ENCODE measurements at regions not wholly inside any gene's neighbourhood (a gene's known extent, or its start where the extent isn't known, plus 50 kb on each side); places are given as distances from the start of the nearest gene placed in this dataset.

DNA sequence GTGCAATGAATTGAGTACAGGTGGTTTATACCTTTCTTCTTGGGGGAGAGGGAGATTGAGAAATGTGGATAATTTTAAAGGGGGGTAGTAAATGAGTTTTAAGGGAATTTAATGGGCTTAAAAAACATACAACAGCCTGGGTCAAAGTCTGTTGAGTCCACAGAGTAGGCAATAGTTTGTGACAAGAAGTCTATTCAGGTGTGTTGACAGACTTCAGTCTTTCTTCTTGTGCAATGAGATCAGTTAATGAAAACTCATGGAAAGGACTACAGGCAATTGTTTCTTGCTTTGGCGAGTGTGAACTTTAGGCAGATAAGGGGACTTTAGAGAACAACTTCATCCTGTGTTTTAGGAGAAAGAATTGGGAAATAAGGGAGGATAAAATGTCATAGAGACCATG, 507.8 kb upstream of the CA10 start:
- no peak for DNase-seq (ENCODE audit: low read depth, low spot score)
- POLR2A ChIA-PET: no interaction called here
- 0 out of 2 replicates have a peak, but pooled peaks cover 3% of the 10 kb centered on the region for H3K9me3 ChIP-seq (ENCODE audit: control insufficient read depth, insufficient read depth, low read depth, low read length)
- no peak overlapping the region for H3K4me3 ChIP-seq (ENCODE audit: low read depth in 2 of 2, low read length in 2 of 2)
- CTCF ChIA-PET: no interaction called here
- intact Hi-C loops (cut with micrococcal nuclease; ENCODE audit: unreplicated experiment): no loop called here
- H3K36me3 ChIP-seq (ENCODE audit: control insufficient read depth, insufficient read depth, low read length): no peaks in the 10 kb centered on the region
- in situ Hi-C loops (cut with HindIII; ENCODE audit: low pct_unique_long_range_greater_than_20kb, low sequenced_read_pairs): no loop called here
- no peaks in the 10 kb centered on the region for H3K27me3 ChIP-seq (ENCODE audit: control insufficient read depth, insufficient read depth, low read length)
- H3K4me1 ChIP-seq (ENCODE audit: control insufficient read depth, insufficient read depth, low read length): no peaks in the 10 kb centered on the region
- ATAC-seq: no peak
- BruUV-seq (replicated peaks): no TSS peak
- TF ChIP-seq POLR2AphosphoS5 (IDR thresholded peaks at IDR 0.05; ENCODE audit: low read depth, low read length) (no peak), SIN3A (IDR thresholded peaks at IDR 0.05; ENCODE audit: borderline replicate concordance, insufficient read depth, low read depth, low read length) (no peak), TCF7L2 (IDR thresholded peaks at IDR 0.05; ENCODE audit: low read depth, low read length) (no peak)
- TF ChIP-seq, protein P1, sequence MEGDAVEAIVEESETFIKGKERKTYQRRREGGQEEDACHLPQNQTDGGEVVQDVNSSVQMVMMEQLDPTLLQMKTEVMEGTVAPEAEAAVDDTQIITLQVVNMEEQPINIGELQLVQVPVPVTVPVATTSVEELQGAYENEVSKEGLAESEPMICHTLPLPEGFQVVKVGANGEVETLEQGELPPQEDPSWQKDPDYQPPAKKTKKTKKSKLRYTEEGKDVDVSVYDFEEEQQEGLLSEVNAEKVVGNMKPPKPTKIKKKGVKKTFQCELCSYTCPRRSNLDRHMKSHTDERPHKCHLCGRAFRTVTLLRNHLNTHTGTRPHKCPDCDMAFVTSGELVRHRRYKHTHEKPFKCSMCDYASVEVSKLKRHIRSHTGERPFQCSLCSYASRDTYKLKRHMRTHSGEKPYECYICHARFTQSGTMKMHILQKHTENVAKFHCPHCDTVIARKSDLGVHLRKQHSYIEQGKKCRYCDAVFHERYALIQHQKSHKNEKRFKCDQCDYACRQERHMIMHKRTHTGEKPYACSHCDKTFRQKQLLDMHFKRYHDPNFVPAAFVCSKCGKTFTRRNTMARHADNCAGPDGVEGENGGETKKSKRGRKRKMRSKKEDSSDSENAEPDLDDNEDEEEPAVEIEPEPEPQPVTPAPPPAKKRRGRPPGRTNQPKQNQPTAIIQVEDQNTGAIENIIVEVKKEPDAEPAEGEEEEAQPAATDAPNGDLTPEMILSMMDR (IDR thresholded peaks at IDR 0.05): no peak
- TF ChIP-seq, protein P2, sequence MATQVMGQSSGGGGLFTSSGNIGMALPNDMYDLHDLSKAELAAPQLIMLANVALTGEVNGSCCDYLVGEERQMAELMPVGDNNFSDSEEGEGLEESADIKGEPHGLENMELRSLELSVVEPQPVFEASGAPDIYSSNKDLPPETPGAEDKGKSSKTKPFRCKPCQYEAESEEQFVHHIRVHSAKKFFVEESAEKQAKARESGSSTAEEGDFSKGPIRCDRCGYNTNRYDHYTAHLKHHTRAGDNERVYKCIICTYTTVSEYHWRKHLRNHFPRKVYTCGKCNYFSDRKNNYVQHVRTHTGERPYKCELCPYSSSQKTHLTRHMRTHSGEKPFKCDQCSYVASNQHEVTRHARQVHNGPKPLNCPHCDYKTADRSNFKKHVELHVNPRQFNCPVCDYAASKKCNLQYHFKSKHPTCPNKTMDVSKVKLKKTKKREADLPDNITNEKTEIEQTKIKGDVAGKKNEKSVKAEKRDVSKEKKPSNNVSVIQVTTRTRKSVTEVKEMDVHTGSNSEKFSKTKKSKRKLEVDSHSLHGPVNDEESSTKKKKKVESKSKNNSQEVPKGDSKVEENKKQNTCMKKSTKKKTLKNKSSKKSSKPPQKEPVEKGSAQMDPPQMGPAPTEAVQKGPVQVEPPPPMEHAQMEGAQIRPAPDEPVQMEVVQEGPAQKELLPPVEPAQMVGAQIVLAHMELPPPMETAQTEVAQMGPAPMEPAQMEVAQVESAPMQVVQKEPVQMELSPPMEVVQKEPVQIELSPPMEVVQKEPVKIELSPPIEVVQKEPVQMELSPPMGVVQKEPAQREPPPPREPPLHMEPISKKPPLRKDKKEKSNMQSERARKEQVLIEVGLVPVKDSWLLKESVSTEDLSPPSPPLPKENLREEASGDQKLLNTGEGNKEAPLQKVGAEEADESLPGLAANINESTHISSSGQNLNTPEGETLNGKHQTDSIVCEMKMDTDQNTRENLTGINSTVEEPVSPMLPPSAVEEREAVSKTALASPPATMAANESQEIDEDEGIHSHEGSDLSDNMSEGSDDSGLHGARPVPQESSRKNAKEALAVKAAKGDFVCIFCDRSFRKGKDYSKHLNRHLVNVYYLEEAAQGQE (IDR thresholded peaks at IDR 0.05; ENCODE audit: insufficient read depth in 1 of 2, low read depth in 2 of 2, low read length in 1 of 2): no peak
- H3K27ac ChIP-seq (ENCODE audit: low read length): no peak overlapping the region

DNA sequence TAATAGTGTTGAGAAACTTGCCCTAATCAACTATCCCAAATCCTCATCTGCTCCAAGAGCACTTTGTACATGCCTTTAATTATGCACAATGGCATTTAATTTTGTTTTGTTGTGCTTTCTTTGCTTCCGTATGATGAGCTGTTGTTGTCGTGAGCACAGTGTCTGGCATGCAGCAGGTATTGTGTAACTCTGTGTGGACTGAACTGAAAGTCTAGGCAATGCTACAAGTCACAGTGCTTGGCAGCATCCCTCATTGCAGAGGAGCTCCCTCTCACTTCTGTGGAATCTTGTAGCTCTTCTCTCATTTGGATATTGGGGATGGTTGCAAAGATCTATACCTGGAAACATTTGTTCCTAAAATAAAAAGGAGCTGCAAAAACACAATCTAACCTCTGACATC, 502.2 kb upstream of the CA10 start:
- TF ChIP-seq, protein P1 (IDR thresholded peaks at IDR 0.05): no peak
- TF ChIP-seq POLR2AphosphoS5 (IDR thresholded peaks at IDR 0.05; ENCODE audit: low read depth, low read length): no peak
- TF ChIP-seq SIN3A (IDR thresholded peaks at IDR 0.05; ENCODE audit: borderline replicate concordance, insufficient read depth, low read depth, low read length): no peak
- TF ChIP-seq, protein P2 (IDR thresholded peaks at IDR 0.05; ENCODE audit: insufficient read depth in 1 of 2, low read depth in 2 of 2, low read length in 1 of 2): no peak
- no peak for TF ChIP-seq TCF7L2 (IDR thresholded peaks at IDR 0.05; ENCODE audit: low read depth, low read length)
- H3K4me3 ChIP-seq (ENCODE audit: low read depth in 2 of 2, low read length in 2 of 2): no peak overlapping the region
- 0 out of 2 replicates have a peak, but pooled peaks cover 3% of the 10 kb centered on the region for H3K9me3 ChIP-seq (ENCODE audit: control insufficient read depth, insufficient read depth, low read depth, low read length)
- H3K36me3 ChIP-seq (ENCODE audit: control insufficient read depth, insufficient read depth, low read length): no peaks in the 10 kb centered on the region
- H3K4me1 ChIP-seq (ENCODE audit: control insufficient read depth, insufficient read depth, low read length): no peaks in the 10 kb centered on the region
- ChIA-PET POLR2A (no interaction called here), CTCF (no interaction called here)
- H3K27me3 ChIP-seq (ENCODE audit: control insufficient read depth, insufficient read depth, low read length): no peaks in the 10 kb centered on the region
- BruUV-seq (replicated peaks): no TSS peak
- H3K27ac ChIP-seq (ENCODE audit: low read length): no peak overlapping the region
- DNase-seq (ENCODE audit: low read depth, low spot score): no peak
- ATAC-seq: no peak
- in situ Hi-C loops (cut with HindIII; ENCODE audit: low pct_unique_long_range_greater_than_20kb, low sequenced_read_pairs): no loop called here
- intact Hi-C loops (cut with micrococcal nuclease; ENCODE audit: unreplicated experiment): no loop called here

All from Panc1 (cell line).